ENCODE measurements at regions not wholly inside any gene's neighbourhood (a gene's known extent, or its start where the extent isn't known, plus 50 kb on each side); places are given as distances from the start of the nearest gene placed in this dataset.
"Not testable (repeated sequence)": the region's sequence is repeated elsewhere in the genome, so short reads cannot be mapped to it uniquely, and the experiment has no call there.

DNA sequence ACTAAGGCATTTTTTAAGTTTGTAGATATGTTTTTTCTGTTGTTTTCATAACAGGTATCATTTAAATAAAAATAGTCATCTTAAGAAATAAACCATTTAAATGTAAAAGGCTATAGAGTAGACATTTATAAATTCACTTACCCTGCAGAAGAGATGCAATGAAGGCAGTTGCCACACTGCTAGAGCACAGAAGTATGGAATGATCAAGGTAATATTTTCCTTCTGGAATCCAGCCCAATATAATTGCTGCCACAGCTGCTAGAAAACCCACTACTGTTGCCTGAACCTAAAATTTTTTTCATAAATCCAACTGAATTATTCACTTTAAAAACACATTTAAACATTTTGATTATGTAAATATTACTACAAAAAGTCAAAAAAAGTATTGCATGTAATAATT, 69.2 kb downstream of the SLC41A2 start:
- H3K27ac ChIP-seq (ENCODE audit: low read depth in 1 of 2, low read length in 1 of 2) = peak overlapping the region in 1 of 2 donors; percentile 48
- H3K4me3 ChIP-seq (ENCODE audit: low read length in 2 of 2) = no peak overlapping the region
- no peaks in the 10 kb centered on the region for H3K9me3 ChIP-seq (ENCODE audit: control insufficient read depth in 2 of 2, insufficient read depth in 1 of 2, low read length in 1 of 2)
- H3K4me1 ChIP-seq (ENCODE audit: control insufficient read depth in 2 of 2, insufficient read depth in 2 of 2, low read length in 2 of 2) = no peaks in the 10 kb centered on the region
- no peak for DNase-seq (ENCODE audit: low read depth in 6 of 9, low spot score in 9 of 9)
- no peaks in the 10 kb centered on the region for H3K36me3 ChIP-seq (ENCODE audit: control insufficient read depth in 2 of 2, insufficient read depth in 2 of 2, low read length in 1 of 2)
- H3K27me3 ChIP-seq (ENCODE audit: control insufficient read depth in 2 of 2, insufficient read depth in 1 of 2, low read length in 1 of 2) = no peaks in the 10 kb centered on the region

GRCh38 chr12:104888481-104888880, 69.6 kb downstream of the SLC41A2 start:
- 96% methylated on average over 2 of the region's 2 CpGs for WGBS
- peak in 1 of 9 donors; percentile 11 for DNase-seq (ENCODE audit: low read depth in 6 of 9, low spot score in 9 of 9)
- H3K4me1 ChIP-seq (ENCODE audit: control insufficient read depth in 2 of 2, insufficient read depth in 2 of 2, low read length in 2 of 2) = no peaks in the 10 kb centered on the region

GRCh38 chr12:104887452-104887851, 70.6 kb downstream of the SLC41A2 start:
- Histone ChIP-seq H3K9me3 (ENCODE audit: control insufficient read depth in 2 of 2, insufficient read depth in 1 of 2, low read length in 1 of 2) (no peaks in the 10 kb centered on the region), H3K36me3 (ENCODE audit: control insufficient read depth in 2 of 2, insufficient read depth in 2 of 2, low read length in 1 of 2) (no peaks in the 10 kb centered on the region), H3K4me3 (ENCODE audit: low read length in 2 of 2) (no peak overlapping the region), H3K27ac (ENCODE audit: low read depth in 1 of 2, low read length in 1 of 2) (no peak overlapping the region), H3K4me1 (ENCODE audit: control insufficient read depth in 2 of 2, insufficient read depth in 2 of 2, low read length in 2 of 2) (no peaks in the 10 kb centered on the region), H3K27me3 (ENCODE audit: control insufficient read depth in 2 of 2, insufficient read depth in 1 of 2, low read length in 1 of 2) (no peaks in the 10 kb centered on the region)
- 95% methylated on average over 2 of the region's 2 CpGs for WGBS
- no peak for DNase-seq (ENCODE audit: low read depth in 6 of 9, low spot score in 9 of 9)

More at GRCh38 chr12:104888481-104888880, 69.6 kb downstream of the SLC41A2 start:
- Histone ChIP-seq H3K9me3 (ENCODE audit: control insufficient read depth in 2 of 2, insufficient read depth in 1 of 2, low read length in 1 of 2) (no peaks in the 10 kb centered on the region), H3K4me3 (ENCODE audit: low read length in 2 of 2) (no peak overlapping the region), H3K36me3 (ENCODE audit: control insufficient read depth in 2 of 2, insufficient read depth in 2 of 2, low read length in 1 of 2) (no peaks in the 10 kb centered on the region), H3K27me3 (ENCODE audit: control insufficient read depth in 2 of 2, insufficient read depth in 1 of 2, low read length in 1 of 2) (no peaks in the 10 kb centered on the region), H3K27ac (ENCODE audit: low read depth in 1 of 2, low read length in 1 of 2) (no peak overlapping the region)

GRCh38 chr12:104886418-104887401, 71.4 kb downstream of the SLC41A2 start:
- Histone ChIP-seq H3K9me3 (ENCODE audit: control insufficient read depth in 2 of 2, insufficient read depth in 1 of 2, low read length in 1 of 2) (no peaks in the 10 kb centered on the region), H3K4me3 (ENCODE audit: low read length in 2 of 2) (no peak overlapping the region), H3K27ac (ENCODE audit: low read depth in 1 of 2, low read length in 1 of 2) (no peak overlapping the region), H3K36me3 (ENCODE audit: control insufficient read depth in 2 of 2, insufficient read depth in 2 of 2, low read length in 1 of 2) (no peaks in the 10 kb centered on the region), H3K4me1 (ENCODE audit: control insufficient read depth in 2 of 2, insufficient read depth in 2 of 2, low read length in 2 of 2) (no peaks in the 10 kb centered on the region), H3K27me3 (ENCODE audit: control insufficient read depth in 2 of 2, insufficient read depth in 1 of 2, low read length in 1 of 2) (no peaks in the 10 kb centered on the region)
- no peak for DNase-seq (ENCODE audit: low read depth in 6 of 9, low spot score in 9 of 9)
- 94% methylated on average over 3 of the region's 3 CpGs for WGBS

- H3K36me3 ChIP-seq (ENCODE audit: control insufficient read depth in 2 of 2, insufficient read depth in 2 of 2, low read length in 1 of 2); H3K4me3 ChIP-seq (ENCODE audit: low read length in 2 of 2); DNase-seq (ENCODE audit: low read depth in 6 of 9, low spot score in 9 of 9); H3K4me1 ChIP-seq (ENCODE audit: control insufficient read depth in 2 of 2, insufficient read depth in 2 of 2, low read length in 2 of 2); H3K9me3 ChIP-seq (ENCODE audit: control insufficient read depth in 2 of 2, insufficient read depth in 1 of 2, low read length in 1 of 2); H3K27ac ChIP-seq (ENCODE audit: low read depth in 1 of 2, low read length in 1 of 2); H3K27me3 ChIP-seq (ENCODE audit: control insufficient read depth in 2 of 2, insufficient read depth in 1 of 2, low read length in 1 of 2): not testable (repeated sequence)
- WGBS = 81% methylated on average over 2 of the region's 3 CpGs
These were observed 79.2 kb downstream of the SLC41A2 start for GRCh38 chr12:104878858-104879257.

GRCh38 chr12:104877103-104877705, 80.9 kb downstream of the SLC41A2 start:
- peak in 4 of 9 donors; percentile 15 to 67 (median 32) for DNase-seq (ENCODE audit: low read depth in 6 of 9, low spot score in 9 of 9)
- Histone ChIP-seq H3K4me1 (ENCODE audit: control insufficient read depth in 2 of 2, insufficient read depth in 2 of 2, low read length in 2 of 2) (no peaks in the 10 kb centered on the region), H3K4me3 (ENCODE audit: low read length in 2 of 2) (no peak overlapping the region), H3K27me3 (ENCODE audit: control insufficient read depth in 2 of 2, insufficient read depth in 1 of 2, low read length in 1 of 2) (no peaks in the 10 kb centered on the region), H3K27ac (ENCODE audit: low read depth in 1 of 2, low read length in 1 of 2) (no peak overlapping the region), H3K36me3 (ENCODE audit: control insufficient read depth in 2 of 2, insufficient read depth in 2 of 2, low read length in 1 of 2) (no peaks in the 10 kb centered on the region), H3K9me3 (ENCODE audit: control insufficient read depth in 2 of 2, insufficient read depth in 1 of 2, low read length in 1 of 2) (no peaks in the 10 kb centered on the region)
- whole genome bisulfite sequencing = 67% methylated on average over 3 of the region's 3 CpGs

- Histone ChIP-seq H3K9me3 (ENCODE audit: control insufficient read depth in 2 of 2, insufficient read depth in 1 of 2, low read length in 1 of 2) (no peaks in the 10 kb centered on the region), H3K27me3 (ENCODE audit: control insufficient read depth in 2 of 2, insufficient read depth in 1 of 2, low read length in 1 of 2) (no peaks in the 10 kb centered on the region), H3K27ac (ENCODE audit: low read depth in 1 of 2, low read length in 1 of 2) (no peak overlapping the region), H3K4me1 (ENCODE audit: control insufficient read depth in 2 of 2, insufficient read depth in 2 of 2, low read length in 2 of 2) (no peaks in the 10 kb centered on the region), H3K4me3 (ENCODE audit: low read length in 2 of 2) (no peak overlapping the region), H3K36me3 (ENCODE audit: control insufficient read depth in 2 of 2, insufficient read depth in 2 of 2, low read length in 1 of 2) (no peaks in the 10 kb centered on the region)
- DNase-seq (ENCODE audit: low read depth in 6 of 9, low spot score in 9 of 9) = no peak
- 98% methylated on average over 2 of the region's 2 CpGs for WGBS
These were observed 84.7 kb downstream of the SLC41A2 start for GRCh38 chr12:104873374-104873773.

GRCh38 chr12:104870797-104871196, 87.3 kb downstream of the SLC41A2 start:
- no peaks in the 10 kb centered on the region for H3K9me3 ChIP-seq (ENCODE audit: control insufficient read depth in 2 of 2, insufficient read depth in 1 of 2, low read length in 1 of 2)
- no peak overlapping the region for H3K4me3 ChIP-seq (ENCODE audit: low read length in 2 of 2)
- H3K27ac ChIP-seq (ENCODE audit: low read depth in 1 of 2, low read length in 1 of 2) = no peak overlapping the region
- no peak for DNase-seq (ENCODE audit: low read depth in 6 of 9, low spot score in 9 of 9)
- no peaks in the 10 kb centered on the region for H3K4me1 ChIP-seq (ENCODE audit: control insufficient read depth in 2 of 2, insufficient read depth in 2 of 2, low read length in 2 of 2)
- H3K27me3 ChIP-seq (ENCODE audit: control insufficient read depth in 2 of 2, insufficient read depth in 1 of 2, low read length in 1 of 2) = no peaks in the 10 kb centered on the region
- H3K36me3 ChIP-seq (ENCODE audit: control insufficient read depth in 2 of 2, insufficient read depth in 2 of 2, low read length in 1 of 2) = no peaks in the 10 kb centered on the region
- 97% methylated on average over 1 of the region's 1 CpG for WGBS

- 86% methylated on average over 2 of the region's 2 CpGs for WGBS
These were observed 91.8 kb downstream of the SLC41A2 start for GRCh38 chr12:104866291-104866690.

More at GRCh38 chr12:104866291-104866690, 91.8 kb downstream of the SLC41A2 start:
- H3K4me1 ChIP-seq (ENCODE audit: control insufficient read depth in 2 of 2, insufficient read depth in 2 of 2, low read length in 2 of 2) = peaks cover 3 to 4% of the 10 kb centered on the region in 2 donors
- no peak overlapping the region for H3K27ac ChIP-seq (ENCODE audit: low read depth in 1 of 2, low read length in 1 of 2)
- H3K36me3 ChIP-seq (ENCODE audit: control insufficient read depth in 2 of 2, insufficient read depth in 2 of 2, low read length in 1 of 2) = no peaks in the 10 kb centered on the region
- H3K4me3 ChIP-seq (ENCODE audit: low read length in 2 of 2) = no peak overlapping the region
- no peaks in the 10 kb centered on the region for H3K27me3 ChIP-seq (ENCODE audit: control insufficient read depth in 2 of 2, insufficient read depth in 1 of 2, low read length in 1 of 2)
- no peaks in the 10 kb centered on the region for H3K9me3 ChIP-seq (ENCODE audit: control insufficient read depth in 2 of 2, insufficient read depth in 1 of 2, low read length in 1 of 2)
- DNase-seq (ENCODE audit: low read depth in 6 of 9, low spot score in 9 of 9) = no peak

All from thymus (tissue), 11 donors.